Superior temporal gyrus (tissue), 1 donor: ENCODE measurements at regions not wholly inside any gene's neighbourhood (a gene's known extent, or its start where the extent isn't known, plus 50 kb on each side); places are given as distances from the start of the nearest gene placed in this dataset.
"Not testable (repeated sequence)": the region's sequence is repeated elsewhere in the genome, so short reads cannot be mapped to it uniquely, and the experiment has no call there.

Source experiments
- DNase-seq: peaks from one replicate; pipeline ENCODE4 v3.0.0-alpha.2; 2016; ENCODE audit errors: extremely low spot score

DNA sequence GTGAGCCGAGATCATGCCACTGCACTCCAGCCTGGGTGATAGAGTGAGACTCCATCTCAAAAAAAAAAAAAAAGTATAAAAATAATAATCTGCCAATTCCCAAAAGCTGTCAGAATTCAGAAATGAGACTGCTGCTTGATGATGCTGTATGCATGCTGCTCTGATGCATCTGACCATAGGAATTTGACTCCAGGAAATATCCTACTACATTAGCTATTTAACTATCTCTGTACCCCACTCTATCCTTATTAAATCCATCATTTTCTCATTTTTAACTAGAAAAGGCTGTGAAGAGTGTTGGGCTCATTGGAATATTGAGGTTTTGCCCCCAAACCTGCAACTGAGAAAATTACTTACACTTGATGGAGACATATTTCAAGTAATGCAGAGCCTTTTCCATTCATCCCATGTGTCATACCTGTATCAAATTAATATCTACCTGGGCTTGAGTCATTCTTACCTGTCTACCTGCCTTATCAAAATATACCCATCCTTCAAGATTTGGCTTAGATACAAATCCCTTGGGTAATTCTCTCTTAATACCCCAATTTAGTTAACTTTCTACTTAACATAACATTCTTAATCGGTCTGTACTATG, 135.2 kb upstream of the PREP start:
- DNase-seq: no peak

DNA sequence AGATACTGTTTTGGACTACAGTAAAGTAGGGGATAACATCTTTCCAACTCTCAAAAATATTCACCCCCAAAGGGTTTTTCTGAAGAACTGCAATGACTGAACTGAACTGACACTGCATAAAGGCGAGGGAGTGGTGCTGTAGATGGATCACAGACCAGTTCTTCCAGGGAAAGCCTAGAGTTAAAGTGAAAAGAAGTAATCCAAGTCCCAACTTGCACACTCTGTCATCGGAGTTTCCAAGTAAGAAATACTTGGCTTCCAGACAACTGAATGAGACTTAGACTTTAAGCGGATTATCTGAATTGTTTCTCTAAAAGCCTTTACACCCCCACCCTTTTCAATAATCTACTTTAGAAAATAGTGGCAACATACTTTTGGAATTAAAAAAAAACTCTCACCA, 134.1 kb upstream of the PREP start:
- no peak for DNase-seq

DNA sequence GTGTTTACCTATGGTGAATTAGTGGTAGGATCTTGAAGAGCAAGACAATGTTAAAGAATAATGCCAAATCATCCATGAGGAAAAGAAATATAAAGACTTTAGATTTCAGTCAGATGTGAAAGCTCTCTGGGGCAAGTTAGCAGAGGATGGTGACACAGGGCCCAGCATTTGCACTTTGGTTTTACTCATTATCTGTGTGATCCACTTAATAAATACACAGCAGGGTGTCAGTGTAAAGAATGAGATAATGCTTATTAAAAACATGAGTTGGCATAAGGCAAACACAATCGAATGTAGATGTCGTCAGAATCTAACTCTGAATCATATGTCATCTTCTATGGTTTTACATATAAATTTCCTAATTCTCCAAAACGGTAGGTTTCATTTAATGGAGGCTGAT, 130.4 kb upstream of the PREP start:
- DNase-seq: no peak

DNA sequence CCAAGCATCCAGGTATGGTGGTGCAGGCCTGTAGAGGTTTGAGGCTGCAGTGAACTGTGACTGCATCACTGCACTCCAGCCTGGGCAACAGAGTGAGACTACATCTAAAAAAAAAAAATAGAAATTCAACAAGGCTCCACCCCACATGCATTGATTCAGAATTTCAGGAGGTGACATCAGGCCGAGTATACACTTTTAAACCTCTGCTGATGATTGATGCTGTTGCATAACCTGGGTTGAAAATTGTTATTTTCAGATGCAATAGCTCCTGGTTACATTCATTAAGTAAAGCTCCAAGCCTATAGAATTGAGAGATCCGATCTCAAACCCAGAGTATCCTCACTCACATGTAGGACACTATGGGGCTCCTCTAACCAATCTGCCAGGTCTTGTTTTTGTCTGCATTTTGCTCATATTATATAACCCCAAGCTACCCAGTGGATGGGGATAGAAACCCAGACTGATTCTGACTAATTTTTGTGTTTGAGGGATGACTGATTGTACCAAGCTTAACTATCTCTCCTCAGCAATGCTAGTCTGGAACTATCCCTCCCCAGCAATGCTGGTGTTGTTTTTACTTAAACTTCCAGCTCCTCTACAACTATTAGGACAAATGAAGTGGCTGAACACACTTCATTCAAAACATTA, 123.5 kb upstream of the PREP start:
- no peak for DNase-seq

DNA sequence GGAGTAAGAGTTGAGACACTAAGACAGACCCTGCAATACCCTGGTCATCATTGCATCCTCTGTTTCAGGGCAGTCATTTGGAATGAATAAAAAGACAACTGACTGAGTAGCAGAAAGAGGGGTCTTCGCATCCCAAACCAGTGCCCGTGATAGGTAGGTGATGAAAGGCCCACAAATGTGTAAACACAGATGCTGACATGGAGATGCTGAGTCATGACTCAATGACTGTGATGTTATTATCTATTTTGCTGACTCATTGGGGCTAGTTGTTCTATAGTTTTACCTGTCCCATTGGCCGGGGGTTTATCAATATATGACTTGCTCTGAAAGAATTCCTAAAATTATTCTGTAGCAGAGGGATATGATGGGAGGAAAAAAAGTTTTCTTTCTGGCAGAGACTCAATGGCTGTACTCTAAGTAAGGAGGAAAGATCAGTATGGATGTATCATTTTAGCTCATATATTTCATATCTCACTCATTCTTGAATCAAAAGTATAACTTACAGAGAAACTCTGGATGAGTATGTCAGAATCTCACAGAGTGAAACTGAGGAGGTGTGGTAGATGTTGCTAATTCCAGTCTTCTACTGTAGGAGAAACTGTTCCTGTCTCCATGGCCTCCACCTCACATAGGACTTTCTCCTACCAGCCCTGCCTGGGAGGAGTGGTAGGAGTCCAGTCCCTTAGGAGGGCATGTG, 119.9 kb upstream of the PREP start:
- DNase-seq: no peak

DNA sequence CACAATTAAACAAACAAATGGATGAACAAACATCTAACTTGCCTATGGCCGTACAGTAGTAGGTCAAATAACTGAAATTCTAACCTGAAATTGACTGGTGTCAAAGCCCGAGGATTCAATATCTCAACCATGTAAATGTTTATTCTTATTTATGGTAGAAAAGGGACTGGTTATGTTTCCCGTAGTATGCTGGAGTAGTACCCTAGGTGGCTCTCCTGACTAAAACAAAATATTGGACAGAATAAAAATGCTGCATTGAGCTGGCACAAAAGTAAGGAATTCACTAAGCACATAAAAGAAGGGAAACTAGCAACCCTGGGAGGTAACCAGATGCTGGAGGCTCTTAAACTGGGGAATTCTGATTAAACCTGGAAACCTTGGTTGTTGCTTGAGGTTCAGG, 117.1 kb upstream of the PREP start:
- no peak for DNase-seq

DNA sequence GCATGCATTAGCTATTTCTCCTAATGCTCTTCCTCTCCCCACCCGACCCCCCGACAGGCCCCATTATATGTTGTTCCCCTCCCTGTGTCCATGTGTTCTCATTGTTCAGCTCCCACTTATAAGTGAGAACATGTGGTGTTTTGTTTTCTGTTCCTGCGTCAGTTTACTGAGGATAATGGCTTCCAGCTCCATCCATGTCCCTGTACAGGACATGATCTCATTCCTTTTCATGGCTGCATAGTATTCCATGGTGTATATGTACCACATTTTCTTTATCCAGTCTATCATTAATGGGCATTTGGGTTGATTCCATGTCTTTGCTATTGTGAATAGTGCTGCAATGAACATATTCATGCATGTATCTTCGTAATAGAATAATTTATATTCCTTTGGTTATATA, 116.1 kb upstream of the PREP start:
- DNase-seq: not testable (repeated sequence)

DNA sequence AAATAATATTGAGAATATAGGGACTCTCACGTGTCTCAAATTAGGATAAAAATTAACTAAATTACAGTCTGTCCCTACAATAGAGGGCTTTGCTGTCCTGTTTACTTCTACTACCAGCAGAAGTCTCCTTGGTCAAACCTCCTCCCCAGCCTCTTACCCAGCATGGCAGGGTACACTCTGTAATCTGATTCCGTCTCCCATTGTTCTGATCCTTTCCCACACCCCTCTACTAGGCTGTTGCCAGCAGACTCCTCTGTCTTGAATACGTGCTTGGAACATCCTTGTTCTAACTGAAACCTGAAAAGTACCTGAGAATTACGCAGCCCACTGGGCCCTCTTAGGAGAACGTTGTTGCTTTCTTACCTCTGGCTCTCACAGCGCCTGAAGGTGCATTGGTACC, 112.2 kb upstream of the PREP start:
- no peak for DNase-seq

DNA sequence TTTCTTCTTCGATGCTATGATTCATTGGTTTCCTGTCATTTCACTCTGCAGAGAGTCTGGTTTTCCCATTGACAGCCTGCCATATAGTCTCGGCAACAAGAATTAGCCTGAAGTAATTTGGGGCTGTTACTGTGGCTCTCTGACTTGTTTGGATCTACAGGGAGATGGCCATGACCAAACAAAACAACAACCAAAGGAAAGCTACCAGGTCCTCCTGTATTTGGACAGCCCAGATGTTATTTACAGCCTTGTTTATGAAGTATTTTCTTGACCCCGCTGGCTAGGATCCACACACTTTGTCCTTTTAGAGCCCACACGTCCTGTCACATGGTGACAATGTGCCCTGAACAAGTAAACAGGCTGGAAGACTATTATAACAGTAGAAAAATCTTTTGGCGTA, 111.4 kb upstream of the PREP start:
- no peak for DNase-seq

DNA sequence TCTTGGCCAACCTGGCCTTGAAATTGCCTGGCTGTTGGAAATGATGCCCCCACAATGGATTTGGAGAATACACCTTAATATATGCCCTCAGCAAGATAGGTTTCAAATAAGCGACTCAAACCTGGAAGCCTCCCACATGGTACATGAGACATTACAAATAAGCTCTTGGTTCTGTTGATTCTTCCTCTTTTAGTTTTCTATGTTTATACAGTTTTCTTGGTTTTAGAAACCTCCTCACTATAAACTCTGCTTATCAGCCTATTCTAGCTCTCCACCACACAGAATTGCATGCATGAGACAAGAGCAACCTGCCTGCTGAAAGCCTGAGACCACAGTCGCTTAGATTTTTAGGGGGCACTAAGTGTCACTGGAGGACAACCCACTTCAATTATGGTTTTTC, 108.8 kb upstream of the PREP start:
- no peak for DNase-seq

DNA sequence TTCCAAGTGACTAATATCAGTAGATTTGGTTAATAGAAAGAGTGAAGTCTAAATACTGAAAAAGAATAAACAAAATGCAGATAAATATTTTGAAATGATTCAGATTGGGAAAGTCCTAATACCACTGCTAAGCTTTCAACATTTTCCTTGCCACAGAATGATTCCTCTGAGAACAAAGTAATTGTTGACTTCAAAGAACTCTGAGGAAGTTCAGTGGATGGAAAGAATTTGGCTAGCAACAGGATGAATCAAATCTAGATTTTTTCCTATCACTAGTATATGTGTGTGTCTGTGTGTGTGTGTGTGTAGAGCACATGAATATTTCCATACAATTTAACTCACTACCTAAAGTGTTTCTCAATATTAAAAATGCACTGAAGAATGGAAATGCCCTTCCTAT, 107.9 kb upstream of the PREP start:
- DNase-seq: no peak

DNA sequence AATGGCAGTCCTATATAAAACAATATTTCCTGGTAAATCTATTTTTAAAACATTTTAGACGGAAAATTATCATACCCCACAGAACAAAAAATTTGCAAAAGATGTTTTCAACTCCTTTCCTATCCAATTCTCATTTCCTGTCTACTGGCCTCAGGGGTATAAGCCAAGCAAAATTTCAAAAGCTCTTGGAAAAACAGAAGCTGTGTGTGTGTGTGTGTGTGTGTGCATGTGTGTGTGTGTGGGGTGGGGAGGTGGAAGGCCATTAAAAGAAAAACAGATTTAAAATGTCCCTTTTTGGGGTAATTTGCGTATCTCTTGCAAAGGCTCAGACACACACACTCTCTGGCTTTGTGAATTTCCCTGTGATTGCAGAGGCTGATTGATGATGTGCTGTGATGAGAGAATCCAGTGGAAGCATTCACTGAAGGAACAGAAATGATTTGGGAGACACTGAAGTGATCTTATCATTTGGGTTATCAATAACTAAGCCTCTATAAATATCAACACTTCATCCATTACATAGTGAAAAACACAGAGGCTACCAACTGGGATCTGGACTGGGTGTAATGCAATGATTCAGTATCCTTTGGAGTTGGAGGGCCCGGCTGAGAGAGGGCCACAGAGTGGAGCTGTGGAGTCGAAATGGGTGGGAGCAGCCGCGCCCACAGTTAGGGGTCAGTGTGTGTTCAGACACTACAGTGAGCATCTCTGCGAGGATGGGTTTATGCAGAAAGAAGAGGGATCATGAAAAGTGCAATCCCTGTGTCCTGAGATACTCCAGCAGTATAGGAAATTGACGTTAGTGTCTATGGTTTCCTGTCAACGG, 106.8 kb upstream of the PREP start:
- DNase-seq: no peak

DNA sequence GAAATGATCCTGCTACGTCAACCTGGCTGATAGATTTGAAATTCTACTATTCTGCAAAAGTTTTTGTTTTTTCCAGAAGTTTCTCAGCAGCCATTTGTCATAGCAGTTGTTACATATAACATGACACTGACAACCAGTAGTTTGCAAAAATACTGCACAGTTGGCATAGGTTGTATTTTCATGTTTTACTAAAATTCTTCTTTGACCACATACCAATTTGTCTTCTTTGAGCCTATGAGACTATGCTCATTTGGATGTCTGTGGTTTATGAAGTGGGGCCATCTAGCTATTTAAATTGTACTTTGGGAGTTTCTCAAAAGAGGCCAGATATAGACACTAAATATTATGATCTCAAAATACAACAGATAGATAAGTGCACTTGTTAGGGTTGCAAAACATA, 104.9 kb upstream of the PREP start:
- DNase-seq: no peak

DNA sequence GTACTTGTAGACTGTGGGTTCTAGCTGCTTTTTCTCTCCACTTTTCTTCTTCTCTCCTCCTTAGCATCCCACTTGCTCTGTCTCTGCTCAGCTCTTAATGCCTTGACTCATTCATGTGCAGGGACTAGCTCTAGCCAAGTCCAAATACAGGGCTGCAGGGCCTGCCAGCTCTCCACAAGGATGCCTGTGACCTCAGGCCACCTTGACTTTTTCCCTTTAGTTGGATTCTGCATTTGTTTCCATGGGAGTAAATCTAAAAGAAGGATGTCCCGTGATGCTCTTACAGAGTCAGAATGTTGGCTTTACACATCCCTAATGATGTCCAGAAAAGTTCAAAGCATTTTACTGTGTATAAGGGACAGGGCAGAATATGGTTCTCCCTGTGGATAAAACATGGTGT, 101.8 kb upstream of the PREP start:
- no peak for DNase-seq

DNA sequence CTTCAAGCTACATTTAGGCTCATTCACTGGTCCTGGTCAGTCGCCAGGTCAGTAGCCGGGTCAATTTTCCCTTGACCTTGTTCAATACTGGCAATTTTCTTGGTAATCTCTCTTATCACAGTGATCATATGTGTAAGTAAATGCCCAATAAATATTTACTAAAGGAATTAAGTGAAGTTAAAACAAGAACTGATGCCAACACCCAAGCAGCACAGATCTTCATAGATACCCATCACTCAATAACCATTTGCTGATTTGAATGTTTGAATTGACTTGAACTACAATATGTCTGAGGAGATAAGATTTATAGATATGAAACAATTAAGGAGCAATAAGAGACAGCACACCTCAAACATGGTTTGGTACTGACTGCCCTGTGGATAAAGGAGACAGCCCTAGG, 100.8 kb upstream of the PREP start:
- no peak for DNase-seq

DNA sequence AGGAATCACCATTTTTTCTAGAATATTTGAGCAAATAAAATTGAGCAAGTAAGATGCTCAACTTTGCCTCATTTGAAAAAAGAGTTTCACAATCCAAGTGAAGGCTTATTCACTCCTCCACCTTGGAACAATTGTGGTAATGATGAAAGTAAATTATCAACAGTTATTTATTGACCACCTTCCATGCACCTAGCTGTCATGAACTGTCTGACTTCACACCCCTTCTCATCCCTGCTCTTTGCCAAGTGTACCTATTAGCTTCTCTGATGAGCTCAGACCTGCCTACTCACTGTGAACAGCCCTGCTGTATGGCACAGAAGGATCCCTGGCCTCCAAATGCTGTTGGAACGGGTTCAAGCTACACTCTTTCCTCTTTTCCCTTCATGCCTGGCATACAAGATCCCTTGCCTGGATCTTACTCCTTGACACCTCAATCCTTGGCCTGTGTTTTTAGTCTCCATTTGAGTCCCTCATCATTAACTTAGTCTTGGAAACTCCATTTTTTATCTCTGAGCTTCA, 99.0 kb upstream of the PREP start:
- DNase-seq: no peak

DNA sequence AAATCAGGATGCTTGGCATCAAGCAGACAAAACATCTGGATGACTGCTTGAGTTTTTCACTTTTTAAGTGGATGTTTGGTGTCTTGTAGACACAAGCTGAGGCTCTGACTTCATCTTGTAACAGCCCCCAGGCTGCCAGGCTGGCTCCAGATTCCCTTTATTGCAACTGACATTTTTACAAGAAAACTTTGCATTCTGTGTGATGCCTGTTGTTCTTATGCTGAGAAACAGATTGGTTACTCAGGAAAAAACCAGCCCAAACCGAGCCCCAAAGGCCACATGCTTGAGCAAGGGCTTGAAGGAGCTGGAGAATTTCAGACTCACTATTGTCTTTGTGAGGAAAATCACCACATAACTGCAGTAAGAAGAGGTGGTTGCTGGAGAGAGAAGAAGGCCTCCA, 98.4 kb upstream of the PREP start:
- no peak for DNase-seq

DNA sequence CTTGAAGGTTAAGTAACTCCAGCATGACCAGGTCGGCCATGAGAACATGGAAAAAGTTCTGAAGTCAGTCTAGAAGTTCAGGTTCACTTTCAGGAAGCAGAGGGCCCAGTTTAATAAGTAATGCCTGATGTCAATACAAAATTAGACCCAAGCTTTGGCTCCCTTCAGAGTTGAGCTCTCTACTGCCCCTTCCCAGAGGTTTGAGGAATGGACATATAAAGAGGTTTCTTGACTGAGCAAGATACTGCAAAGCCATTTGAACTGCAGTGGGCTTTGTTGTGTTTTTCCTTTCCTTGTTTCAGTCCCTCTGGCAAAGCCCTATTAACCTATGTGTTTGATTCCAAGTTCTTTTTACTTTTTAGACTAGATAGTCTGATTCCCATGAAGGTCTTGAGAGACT, 97.8 kb upstream of the PREP start:
- no peak for DNase-seq

DNA sequence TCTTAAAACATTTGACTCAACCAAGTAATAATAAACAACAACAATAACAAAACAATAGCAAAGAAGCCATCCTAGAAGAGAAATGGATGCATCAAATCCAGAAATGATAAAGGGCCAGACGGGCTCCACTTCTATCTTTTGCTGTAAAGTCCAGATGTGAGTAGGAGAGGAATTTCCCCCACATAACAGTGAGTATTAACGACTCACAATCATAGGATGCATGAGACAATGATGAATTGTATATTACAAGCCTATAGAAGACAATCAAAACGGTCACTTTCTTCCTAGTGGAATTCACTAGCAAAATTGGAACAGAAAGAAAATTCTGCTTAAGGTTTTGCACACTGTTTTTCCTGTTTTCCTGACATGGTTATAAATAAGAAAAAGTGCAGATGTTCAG, 97.0 kb upstream of the PREP start:
- no peak for DNase-seq

DNA sequence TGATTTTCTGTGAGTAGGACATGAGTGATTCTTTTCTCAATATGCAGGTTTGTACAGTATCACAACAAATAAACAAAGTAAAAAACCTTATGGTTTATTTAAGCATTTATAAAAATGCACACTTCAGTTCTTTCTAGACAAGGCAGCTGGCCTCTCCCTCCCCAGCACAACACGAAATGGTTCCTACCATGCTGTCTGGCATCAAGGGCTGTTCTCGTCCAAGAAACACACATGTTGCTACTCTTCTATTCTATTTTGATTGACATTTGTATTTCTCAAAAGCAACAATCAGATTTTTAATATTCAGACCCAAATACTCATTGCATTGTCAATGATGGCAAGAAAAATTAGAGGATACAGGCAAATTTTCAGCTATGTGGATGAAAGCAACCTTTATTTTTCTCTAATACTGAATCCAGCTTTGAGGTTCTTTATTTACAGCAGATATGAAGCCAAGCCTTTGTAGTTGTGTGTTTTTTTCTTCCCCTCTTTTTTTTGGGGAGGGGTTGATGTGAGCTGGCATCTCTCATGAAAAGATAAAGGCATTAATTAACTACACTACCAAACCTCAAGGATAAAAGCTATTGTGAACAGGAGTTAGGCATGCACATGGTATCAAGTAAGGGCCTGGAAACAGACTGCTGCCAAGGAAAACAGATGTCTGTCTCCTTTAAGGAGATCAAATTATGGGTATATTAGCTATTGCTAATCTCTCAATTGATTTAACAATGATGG, 96.4 kb upstream of the PREP start:
- no peak for DNase-seq

DNA sequence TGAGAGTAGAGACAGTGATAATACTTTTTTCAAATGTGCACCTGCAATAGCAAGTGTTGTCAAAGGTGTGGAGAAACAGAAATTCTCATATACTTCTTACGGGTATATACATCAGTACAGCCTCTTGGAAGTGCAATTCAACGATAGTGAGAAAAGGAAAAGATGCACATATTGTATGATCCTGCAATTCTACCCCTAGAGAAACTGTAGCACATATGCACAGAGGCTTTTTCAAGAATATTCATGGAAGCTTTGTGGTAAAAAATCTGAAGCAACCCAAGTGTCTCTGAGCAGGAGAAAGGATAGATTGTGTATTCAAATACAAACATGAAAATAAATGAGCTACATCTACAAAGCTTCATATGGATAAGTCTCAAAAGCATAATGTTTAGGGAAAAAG, 94.7 kb upstream of the PREP start:
- no peak for DNase-seq

DNA sequence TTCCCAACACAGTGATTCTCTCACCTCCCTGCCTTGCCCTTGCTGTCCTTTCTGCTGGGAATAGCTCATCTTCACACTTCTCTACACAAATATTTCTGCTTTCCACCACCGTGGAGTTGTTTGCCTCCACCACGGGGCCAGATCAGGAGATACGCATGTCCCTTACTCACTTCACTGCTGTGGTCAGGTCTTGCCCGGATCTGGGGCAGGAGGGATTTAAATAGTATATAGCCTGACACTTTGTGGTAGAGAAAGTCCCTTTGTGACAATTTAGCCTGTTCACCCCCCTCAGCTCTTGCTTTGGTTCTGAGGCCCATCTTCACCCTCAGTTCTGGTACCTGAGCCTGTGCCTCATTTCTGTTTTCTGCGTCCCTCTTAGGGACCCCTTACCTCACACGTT, 92.6 kb upstream of the PREP start:
- no peak for DNase-seq
